ENCODE measurements at regions not wholly inside any gene's neighbourhood (a gene's known extent, or its start where the extent isn't known, plus 50 kb on each side); places are given as distances from the start of the nearest gene placed in this dataset.

DNA sequence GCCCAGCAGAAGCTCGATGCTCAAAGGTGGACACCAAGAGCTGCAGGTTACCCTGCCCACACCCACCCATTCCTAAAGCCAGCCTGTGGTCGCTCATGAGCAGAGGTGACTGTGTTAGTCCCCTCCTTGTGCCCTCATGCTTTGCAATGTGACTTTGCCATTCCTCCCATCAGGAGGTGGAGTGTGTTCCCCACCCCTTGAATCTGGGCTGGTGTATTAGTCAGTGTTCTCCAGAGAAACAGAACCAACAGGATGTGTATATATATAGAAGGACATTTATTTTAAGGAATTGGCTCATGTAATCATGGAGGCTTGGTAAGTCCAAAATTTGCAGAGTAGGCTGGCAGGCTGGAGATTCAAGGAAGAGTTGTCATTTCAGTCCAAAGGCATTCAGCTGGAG, 54.4 kb upstream of the RNF24 start:
- peaks cover 0 to 68% (median 27%) of the 10 kb centered on the region in 6 donors for H3K4me1 ChIP-seq
- intact Hi-C loops (cut with DNase I; ENCODE audit: low total_unique reads): no loop called here
- no peaks in the 10 kb centered on the region for H3K27me3 ChIP-seq (replicated peaks in 1 of 7)
- no peaks in the 10 kb centered on the region for H3K36me3 ChIP-seq
- WGBS, 5 donors: 71 to 94% (median 89%) methylated on average over 2 of the region's 2 CpGs
- no peak overlapping the region for H3K4me3 ChIP-seq
- DNase-seq: peak; percentile 30
- H3K9me3 ChIP-seq: no peaks in the 10 kb centered on the region
- no peak for TF ChIP-seq POLR2A (IDR thresholded peaks at IDR 0.05)
- TF ChIP-seq, protein P1, sequence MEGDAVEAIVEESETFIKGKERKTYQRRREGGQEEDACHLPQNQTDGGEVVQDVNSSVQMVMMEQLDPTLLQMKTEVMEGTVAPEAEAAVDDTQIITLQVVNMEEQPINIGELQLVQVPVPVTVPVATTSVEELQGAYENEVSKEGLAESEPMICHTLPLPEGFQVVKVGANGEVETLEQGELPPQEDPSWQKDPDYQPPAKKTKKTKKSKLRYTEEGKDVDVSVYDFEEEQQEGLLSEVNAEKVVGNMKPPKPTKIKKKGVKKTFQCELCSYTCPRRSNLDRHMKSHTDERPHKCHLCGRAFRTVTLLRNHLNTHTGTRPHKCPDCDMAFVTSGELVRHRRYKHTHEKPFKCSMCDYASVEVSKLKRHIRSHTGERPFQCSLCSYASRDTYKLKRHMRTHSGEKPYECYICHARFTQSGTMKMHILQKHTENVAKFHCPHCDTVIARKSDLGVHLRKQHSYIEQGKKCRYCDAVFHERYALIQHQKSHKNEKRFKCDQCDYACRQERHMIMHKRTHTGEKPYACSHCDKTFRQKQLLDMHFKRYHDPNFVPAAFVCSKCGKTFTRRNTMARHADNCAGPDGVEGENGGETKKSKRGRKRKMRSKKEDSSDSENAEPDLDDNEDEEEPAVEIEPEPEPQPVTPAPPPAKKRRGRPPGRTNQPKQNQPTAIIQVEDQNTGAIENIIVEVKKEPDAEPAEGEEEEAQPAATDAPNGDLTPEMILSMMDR (IDR thresholded peaks at IDR 0.05 in 8 of 11, conservative IDR thresholded peaks at IDR 0.05 in 3 of 11): no peak
- TF ChIP-seq POLR2AphosphoS5 (IDR thresholded peaks at IDR 0.05): no peak
- H3K27ac ChIP-seq: peak overlapping the region in 1 of 8 donors; percentile 86

DNA sequence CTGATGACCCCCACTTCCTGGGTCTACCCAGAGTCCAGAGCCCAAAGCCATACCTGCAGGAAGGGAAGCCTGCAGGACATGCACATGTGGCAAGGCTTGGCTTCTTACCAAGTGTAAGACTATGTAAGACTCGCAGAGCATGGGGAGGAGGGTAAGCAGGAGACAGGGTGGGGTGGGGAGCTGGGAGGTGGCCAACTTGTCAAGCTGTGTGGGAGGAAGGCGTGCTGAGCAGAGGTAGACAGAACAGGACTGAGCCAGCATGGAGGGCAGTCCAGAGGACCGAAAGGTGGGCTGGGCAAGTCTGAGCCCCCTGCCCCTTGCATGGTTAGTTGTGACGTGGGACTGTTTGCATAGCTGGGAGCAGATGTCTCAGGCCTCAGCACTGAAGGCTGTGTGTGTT, 53.4 kb upstream of the RNF24 start:
- 45 to 64% (median 63%) methylated on average over 4 of the region's 4 CpGs for WGBS, 5 donors
- no peak overlapping the region for H3K4me3 ChIP-seq
- H3K36me3 ChIP-seq: no peaks in the 10 kb centered on the region
- TF ChIP-seq POLR2A (IDR thresholded peaks at IDR 0.05): no peak
- TF ChIP-seq, protein P1 (IDR thresholded peaks at IDR 0.05 in 8 of 11, conservative IDR thresholded peaks at IDR 0.05 in 3 of 11): no peak
- TF ChIP-seq POLR2AphosphoS5 (IDR thresholded peaks at IDR 0.05): no peak
- peak overlapping the region in 2 of 8 donors; percentile 75 to 86 for H3K27ac ChIP-seq
- H3K9me3 ChIP-seq: no peaks in the 10 kb centered on the region
- H3K27me3 ChIP-seq (replicated peaks in 1 of 7): no peaks in the 10 kb centered on the region
- peaks cover 4 to 70% (median 33%) of the 10 kb centered on the region in 6 donors for H3K4me1 ChIP-seq
- peak; percentile 18 for DNase-seq
- intact Hi-C loops (cut with DNase I; ENCODE audit: low total_unique reads): no loop called here

DNA sequence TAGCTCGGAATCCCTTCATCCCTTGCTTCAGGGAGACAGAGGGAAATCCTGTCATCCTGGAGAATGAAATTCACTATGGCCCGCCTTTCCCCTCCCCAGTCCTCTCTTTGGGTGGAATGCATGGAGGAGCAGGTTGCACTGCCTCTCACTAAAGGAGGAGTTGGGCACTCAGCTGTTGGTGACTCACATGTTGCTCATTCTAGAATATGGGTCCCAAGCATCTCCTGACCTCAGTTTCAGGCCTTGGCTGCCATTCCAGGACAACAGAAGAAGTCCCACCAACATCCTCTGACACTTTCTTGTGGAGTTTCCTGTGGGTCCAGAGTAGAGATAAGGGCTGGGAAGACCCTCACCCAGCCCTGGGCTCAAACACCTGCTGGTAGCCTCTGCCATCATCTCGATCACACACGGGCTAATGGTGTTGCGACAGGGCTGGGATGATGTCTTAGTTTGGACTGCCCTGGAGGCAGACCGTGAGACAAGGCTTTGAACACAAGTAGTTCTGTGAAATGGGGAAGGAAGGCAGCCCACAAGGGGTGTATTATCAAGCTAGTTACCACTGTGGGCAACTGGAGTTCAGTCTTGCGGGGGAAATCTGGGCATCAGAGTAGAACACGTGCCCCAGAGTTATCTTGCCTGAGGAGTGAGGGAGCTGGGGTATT, 52.4 kb upstream of the RNF24 start:
- Histone ChIP-seq H3K4me3 (no peak overlapping the region), H3K27me3 (replicated peaks in 1 of 7) (no peaks in the 10 kb centered on the region), H3K4me1 (peaks cover 4 to 80% (median 38%) of the 10 kb centered on the region in 6 donors), H3K9me3 (no peaks in the 10 kb centered on the region), H3K36me3 (no peaks in the 10 kb centered on the region), H3K27ac (peak overlapping the region in 3 of 8 donors; percentile 22 to 86 (median 75))
- TF ChIP-seq, protein P1 (IDR thresholded peaks at IDR 0.05 in 8 of 11, conservative IDR thresholded peaks at IDR 0.05 in 3 of 11): no peak
- TF ChIP-seq POLR2A (IDR thresholded peaks at IDR 0.05) (no peak), POLR2AphosphoS5 (IDR thresholded peaks at IDR 0.05) (no peak)
- WGBS, 5 donors: 61 to 81% (median 65%) methylated on average over 7 to 8 of the region's 8 CpGs
- intact Hi-C loops (cut with DNase I; ENCODE audit: low total_unique reads): no loop called here
- DNase-seq: no peak

DNA sequence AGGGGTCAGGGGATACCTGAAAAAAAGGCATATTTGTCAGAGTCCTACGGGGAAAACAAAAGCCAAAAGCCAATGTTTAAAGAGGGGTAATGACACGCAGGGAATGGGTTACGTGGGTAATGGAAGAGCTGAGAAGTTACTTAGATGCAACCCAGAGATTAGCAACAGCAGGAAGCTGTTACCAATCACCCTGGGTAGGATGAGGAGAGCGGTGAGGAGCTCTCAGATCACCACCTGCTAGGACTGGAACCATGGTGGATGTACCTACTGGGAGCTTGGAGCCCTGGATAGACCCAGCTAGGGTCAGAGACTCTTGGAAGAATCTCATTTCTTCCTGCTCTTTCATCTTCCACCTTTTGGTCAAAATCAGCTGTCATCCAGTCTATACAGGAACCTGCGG, 51.2 kb upstream of the RNF24 start:
- H3K27ac ChIP-seq: peak overlapping the region in 6 of 8 donors; percentile 3 to 86 (median 40)
- no peak overlapping the region for H3K4me3 ChIP-seq
- H3K9me3 ChIP-seq: no peaks in the 10 kb centered on the region
- TF ChIP-seq POLR2AphosphoS5 (IDR thresholded peaks at IDR 0.05): no peak
- no peak for TF ChIP-seq POLR2A (IDR thresholded peaks at IDR 0.05)
- TF ChIP-seq, protein P1 (IDR thresholded peaks at IDR 0.05 in 8 of 11, conservative IDR thresholded peaks at IDR 0.05 in 3 of 11): no peak
- DNase-seq: no peak
- peaks cover 4 to 83% (median 41%) of the 10 kb centered on the region in 6 donors for H3K4me1 ChIP-seq
- H3K27me3 ChIP-seq (replicated peaks in 1 of 7): no peaks in the 10 kb centered on the region
- intact Hi-C loops (cut with DNase I; ENCODE audit: low total_unique reads): no loop called here
- WGBS, 5 donors: 58 to 84% (median 70%) methylated on average over 5 of the region's 5 CpGs
- no peaks in the 10 kb centered on the region for H3K36me3 ChIP-seq

Data from spleen (tissue), 11 donors.